ENCODE measurements at regions not wholly inside any gene's neighbourhood (a gene's known extent, or its start where the extent isn't known, plus 50 kb on each side); places are given as distances from the start of the nearest gene placed in this dataset.

DNA sequence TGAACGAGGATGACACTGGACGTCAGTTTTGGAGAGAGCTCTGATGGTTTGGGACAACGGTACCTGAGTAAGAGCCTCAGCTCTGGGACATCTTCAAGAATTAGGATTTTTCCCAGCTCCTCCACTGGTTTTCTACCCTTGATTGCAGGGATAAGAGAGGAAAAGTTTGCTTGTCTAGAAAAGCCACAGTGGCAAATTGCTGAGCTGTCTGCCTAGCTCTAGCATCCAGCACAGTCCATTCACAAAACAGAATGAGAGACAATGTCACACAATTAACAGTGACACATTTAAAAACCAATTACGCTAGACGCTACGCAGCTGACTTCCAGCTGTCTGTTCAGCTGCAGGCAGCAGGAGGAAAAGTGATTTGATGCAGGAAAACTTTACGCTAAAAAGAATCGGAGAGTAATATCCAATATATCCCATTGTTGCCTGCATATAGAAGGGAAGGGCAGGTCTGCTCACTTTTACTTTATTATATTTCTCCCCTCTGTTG is 168.1 kb upstream of the PRICKLE1 start:
- TF ChIP-seq, protein P1, sequence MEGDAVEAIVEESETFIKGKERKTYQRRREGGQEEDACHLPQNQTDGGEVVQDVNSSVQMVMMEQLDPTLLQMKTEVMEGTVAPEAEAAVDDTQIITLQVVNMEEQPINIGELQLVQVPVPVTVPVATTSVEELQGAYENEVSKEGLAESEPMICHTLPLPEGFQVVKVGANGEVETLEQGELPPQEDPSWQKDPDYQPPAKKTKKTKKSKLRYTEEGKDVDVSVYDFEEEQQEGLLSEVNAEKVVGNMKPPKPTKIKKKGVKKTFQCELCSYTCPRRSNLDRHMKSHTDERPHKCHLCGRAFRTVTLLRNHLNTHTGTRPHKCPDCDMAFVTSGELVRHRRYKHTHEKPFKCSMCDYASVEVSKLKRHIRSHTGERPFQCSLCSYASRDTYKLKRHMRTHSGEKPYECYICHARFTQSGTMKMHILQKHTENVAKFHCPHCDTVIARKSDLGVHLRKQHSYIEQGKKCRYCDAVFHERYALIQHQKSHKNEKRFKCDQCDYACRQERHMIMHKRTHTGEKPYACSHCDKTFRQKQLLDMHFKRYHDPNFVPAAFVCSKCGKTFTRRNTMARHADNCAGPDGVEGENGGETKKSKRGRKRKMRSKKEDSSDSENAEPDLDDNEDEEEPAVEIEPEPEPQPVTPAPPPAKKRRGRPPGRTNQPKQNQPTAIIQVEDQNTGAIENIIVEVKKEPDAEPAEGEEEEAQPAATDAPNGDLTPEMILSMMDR (conservative IDR thresholded peaks at IDR 0.05; ENCODE audit: control insufficient read depth, insufficient read depth, low read depth, low read length), result no peak
- DNase-seq (ENCODE audit: low read depth), result no peak
- no peak overlapping the region for H3K4me3 ChIP-seq (ENCODE audit: control insufficient read depth, low read depth, low read length)

GRCh38 chr12:42756841-42757623 is 167.5 kb upstream of the PRICKLE1 start:
- TF ChIP-seq, protein P1 (conservative IDR thresholded peaks at IDR 0.05; ENCODE audit: control insufficient read depth, insufficient read depth, low read depth, low read length), result no peak
- peak; percentile 89 for DNase-seq (ENCODE audit: low read depth)
- H3K4me3 ChIP-seq (ENCODE audit: control insufficient read depth, low read depth, low read length), result no peak overlapping the region

DNA sequence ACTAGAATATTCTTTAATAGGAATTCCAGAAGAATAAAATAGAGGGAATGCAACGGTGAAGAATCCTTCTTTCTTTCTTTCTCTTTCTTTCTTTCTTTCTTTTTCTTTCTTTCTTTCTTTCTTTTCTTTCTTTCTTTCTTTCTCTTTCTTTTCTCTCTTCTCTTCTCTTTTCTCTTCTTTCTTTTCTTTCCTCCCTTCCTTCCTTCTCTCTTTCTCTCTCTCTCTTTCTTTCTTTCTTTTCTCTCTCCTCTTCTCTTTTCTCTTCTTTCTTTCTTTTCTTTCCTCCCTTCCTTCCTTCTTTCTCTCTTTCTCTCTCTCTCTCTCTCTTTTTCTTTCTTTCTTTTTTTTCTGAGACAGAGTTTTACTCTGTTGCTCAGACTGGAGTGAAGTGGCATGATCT is 160.8 kb upstream of the PRICKLE1 start:
- DNase-seq (ENCODE audit: low read depth), result no peak
- TF ChIP-seq, protein P1 (conservative IDR thresholded peaks at IDR 0.05; ENCODE audit: control insufficient read depth, insufficient read depth, low read depth, low read length), result no peak
- H3K4me3 ChIP-seq (ENCODE audit: control insufficient read depth, low read depth, low read length), result no peak overlapping the region

GRCh38 chr12:42749239-42749638 is 159.7 kb upstream of the PRICKLE1 start:
- DNase-seq (ENCODE audit: low read depth), result no peak
- TF ChIP-seq, protein P1 (conservative IDR thresholded peaks at IDR 0.05; ENCODE audit: control insufficient read depth, insufficient read depth, low read depth, low read length), result no peak
- no peak overlapping the region for H3K4me3 ChIP-seq (ENCODE audit: control insufficient read depth, low read depth, low read length)

GRCh38 chr12:42744539-42745182 is 155.1 kb upstream of the PRICKLE1 start:
- DNase-seq (ENCODE audit: low read depth), result peak; percentile 71
- TF ChIP-seq, protein P1 (conservative IDR thresholded peaks at IDR 0.05; ENCODE audit: control insufficient read depth, insufficient read depth, low read depth, low read length), result no peak
- no peak overlapping the region for H3K4me3 ChIP-seq (ENCODE audit: control insufficient read depth, low read depth, low read length)

DNA sequence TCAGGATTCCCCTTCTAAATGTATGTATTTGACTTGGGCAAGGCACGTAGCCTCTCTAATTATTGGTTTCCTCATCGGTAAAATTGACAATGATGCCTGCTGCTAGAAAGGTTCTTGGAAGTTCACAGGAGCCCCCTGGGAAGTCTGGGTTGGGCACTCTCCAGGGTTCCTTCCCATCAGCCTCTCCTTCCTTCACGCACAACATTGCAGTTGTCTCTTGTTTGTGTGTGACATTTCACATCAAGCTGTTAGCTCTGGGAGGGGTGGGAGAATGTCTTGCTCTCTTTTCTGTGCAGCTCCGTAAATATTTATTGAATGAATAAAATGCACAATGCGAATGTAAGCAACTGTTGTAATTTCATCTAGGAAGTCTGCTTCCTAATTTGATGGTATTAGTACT is 153.2 kb upstream of the PRICKLE1 start:
- TF ChIP-seq, protein P1 (conservative IDR thresholded peaks at IDR 0.05; ENCODE audit: control insufficient read depth, insufficient read depth, low read depth, low read length), result no peak
- no peak overlapping the region for H3K4me3 ChIP-seq (ENCODE audit: control insufficient read depth, low read depth, low read length)
- no peak for DNase-seq (ENCODE audit: low read depth)
